Epithelial cell of esophagus (primary cell): ENCODE measurements at regions not wholly inside any gene's neighbourhood (a gene's known extent, or its start where the extent isn't known, plus 50 kb on each side); places are given as distances from the start of the nearest gene placed in this dataset.

Source experiments
- DNase-seq: peaks from one replicate; pipeline ENCODE4 v3.0.0; 2010; ENCODE audit warnings: low read depth
- H3K4me3 ChIP-seq: 2 replicates; pipeline ENCODE4 v1.5.1; 2011; ENCODE audit warnings: mild to moderate bottlenecking, low read length, control low read depth
- TF ChIP-seq, protein P1 (sequence below): IDR thresholded peaks from 2 replicates; pipeline ENCODE4 v1.5.1; 2011; ENCODE audit warnings: low read depth, mild to moderate bottlenecking, low read length, control low read depth, inconsistent platforms; ENCODE audit not compliant: insufficient read depth; ENCODE audit errors: missing control alignments

DNA sequence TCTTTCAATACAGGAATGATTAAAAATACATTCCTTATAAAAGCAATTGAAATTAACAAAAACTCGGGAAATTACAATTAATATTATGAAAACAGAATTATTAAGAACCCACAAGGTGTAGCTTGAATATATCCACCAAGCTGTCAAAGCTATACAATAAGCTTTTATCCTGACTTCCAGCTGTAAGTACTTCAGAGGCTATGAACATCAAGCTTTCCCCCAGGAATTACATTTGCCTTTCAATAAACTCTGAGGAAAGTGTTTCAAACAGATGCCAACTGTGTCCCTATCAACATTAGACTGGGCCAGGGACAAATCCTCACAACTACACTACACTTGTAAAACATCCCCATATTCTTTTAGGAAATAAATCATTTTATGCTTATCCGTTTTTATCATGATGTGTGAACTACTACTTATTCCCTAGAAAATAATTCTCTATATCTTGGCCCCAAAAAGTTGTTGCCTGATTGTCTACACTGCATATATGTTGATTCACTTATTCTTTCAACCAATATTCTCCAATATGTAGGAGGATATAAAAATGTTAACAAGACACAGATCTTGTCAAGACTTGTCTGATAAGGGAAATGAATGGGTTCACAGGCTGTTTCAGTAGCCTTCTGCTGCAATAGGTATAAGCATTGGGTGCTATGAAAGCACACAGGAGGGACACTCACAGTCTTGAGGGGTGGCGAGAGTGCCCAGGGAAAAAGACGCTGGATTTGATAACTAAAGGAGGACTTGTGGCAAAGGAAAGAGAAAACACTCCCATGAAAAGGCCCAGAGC, 494.1 kb downstream of the CENPC start:
- H3K4me3 ChIP-seq, result no peak overlapping the region
- DNase-seq, result peak; percentile 64
- TF ChIP-seq, protein P1, sequence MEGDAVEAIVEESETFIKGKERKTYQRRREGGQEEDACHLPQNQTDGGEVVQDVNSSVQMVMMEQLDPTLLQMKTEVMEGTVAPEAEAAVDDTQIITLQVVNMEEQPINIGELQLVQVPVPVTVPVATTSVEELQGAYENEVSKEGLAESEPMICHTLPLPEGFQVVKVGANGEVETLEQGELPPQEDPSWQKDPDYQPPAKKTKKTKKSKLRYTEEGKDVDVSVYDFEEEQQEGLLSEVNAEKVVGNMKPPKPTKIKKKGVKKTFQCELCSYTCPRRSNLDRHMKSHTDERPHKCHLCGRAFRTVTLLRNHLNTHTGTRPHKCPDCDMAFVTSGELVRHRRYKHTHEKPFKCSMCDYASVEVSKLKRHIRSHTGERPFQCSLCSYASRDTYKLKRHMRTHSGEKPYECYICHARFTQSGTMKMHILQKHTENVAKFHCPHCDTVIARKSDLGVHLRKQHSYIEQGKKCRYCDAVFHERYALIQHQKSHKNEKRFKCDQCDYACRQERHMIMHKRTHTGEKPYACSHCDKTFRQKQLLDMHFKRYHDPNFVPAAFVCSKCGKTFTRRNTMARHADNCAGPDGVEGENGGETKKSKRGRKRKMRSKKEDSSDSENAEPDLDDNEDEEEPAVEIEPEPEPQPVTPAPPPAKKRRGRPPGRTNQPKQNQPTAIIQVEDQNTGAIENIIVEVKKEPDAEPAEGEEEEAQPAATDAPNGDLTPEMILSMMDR, result no peak

- TF ChIP-seq, protein P1, result no peak
- no peak for DNase-seq
- no peak overlapping the region for H3K4me3 ChIP-seq
These were observed 495.9 kb downstream of the CENPC start for GRCh38 chr4:67049446-67049845.

DNA sequence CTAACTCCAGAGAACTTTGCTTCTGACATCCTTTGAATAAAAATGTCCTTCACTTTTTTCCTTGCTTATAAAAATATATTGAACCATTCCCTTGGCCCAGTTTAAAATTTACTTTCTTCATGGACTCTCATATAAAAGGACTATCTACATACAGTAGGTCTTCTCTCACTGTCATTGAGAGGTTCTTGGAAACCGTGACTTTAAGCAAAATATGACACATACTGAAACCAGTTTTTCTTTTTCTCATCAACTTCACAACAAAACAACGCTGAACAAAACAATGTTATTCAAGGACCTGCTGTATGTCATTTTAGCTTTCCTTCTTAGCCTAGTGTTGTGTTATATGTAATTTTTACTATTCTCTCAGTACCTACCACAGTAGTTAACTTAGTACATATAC, 496.8 kb downstream of the CENPC start:
- peak; percentile 9 for DNase-seq
- no peak overlapping the region for H3K4me3 ChIP-seq
- TF ChIP-seq, protein P1, result no peak

DNA sequence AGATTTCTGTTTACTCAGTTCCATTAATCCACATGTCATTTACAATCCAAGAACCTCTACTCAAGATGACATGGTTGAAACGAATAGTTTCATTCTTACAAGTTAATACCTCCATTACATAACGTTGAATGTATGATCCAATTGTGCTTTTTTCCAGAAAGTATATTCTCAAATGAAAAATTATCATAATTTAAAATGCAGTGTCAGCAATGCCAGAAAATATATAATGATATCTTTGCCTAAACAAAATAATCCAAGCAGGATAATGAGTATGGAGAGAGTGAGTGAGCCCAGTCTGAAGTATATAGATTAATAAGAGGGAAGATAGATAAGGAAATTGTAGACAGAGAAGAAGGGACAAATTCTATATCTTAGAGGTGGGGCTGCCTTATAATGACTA, 505.0 kb downstream of the CENPC start:
- TF ChIP-seq, protein P1, result no peak
- no peak overlapping the region for H3K4me3 ChIP-seq
- DNase-seq, result no peak

GRCh38 chr4:67038228-67038566, 507.1 kb downstream of the CENPC start:
- TF ChIP-seq, protein P1, result no peak
- H3K4me3 ChIP-seq, result no peak overlapping the region
- DNase-seq, result no peak

- no peak for DNase-seq
- TF ChIP-seq, protein P1, result no peak
- no peak overlapping the region for H3K4me3 ChIP-seq
These were observed 507.6 kb downstream of the CENPC start for GRCh38 chr4:67037504-67038227.
